PC-9 (cell line): ENCODE measurements at regions not wholly inside any gene's neighbourhood (a gene's known extent, or its start where the extent isn't known, plus 50 kb on each side); places are given as distances from the start of the nearest gene placed in this dataset.

ENCODE experiments used
- EZH2 ChIP-seq: fragments of 200-600 bp; sonication (generic); IDR thresholded peaks from 2 replicates; pipeline ENCODE4 v1.8.0; 2017; ENCODE audit warnings: antibody characterized with exemption, low read depth
- TF ChIP-seq, protein P1 (sequence below): fragments of 200-600 bp; sonication (generic); conservative IDR thresholded peaks from 2 replicates; pipeline ENCODE4 v1.6.1; 2017; ENCODE audit warnings: mixed run types, antibody characterized with exemption, mild to moderate bottlenecking, moderate library complexity

DNA sequence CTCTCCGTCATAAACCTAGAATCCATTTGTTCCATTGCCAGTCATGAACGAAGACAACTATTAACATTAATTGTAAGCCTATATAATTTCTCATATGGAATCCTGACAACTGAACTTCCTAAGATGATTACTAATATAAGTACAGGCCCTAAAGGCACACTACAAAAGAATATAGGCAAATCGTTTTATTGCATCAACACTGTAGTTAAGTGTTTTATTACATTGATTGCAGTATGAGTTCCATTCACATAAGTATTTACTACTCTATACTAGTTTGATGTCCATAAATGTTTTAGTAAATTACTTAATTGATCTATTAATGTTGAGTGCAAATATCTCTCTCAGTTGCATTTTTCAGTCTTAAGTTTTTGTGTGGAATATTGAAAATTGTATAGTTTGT lies 113.1 kb upstream of the SEMA3C start:
- TF ChIP-seq, protein P1, sequence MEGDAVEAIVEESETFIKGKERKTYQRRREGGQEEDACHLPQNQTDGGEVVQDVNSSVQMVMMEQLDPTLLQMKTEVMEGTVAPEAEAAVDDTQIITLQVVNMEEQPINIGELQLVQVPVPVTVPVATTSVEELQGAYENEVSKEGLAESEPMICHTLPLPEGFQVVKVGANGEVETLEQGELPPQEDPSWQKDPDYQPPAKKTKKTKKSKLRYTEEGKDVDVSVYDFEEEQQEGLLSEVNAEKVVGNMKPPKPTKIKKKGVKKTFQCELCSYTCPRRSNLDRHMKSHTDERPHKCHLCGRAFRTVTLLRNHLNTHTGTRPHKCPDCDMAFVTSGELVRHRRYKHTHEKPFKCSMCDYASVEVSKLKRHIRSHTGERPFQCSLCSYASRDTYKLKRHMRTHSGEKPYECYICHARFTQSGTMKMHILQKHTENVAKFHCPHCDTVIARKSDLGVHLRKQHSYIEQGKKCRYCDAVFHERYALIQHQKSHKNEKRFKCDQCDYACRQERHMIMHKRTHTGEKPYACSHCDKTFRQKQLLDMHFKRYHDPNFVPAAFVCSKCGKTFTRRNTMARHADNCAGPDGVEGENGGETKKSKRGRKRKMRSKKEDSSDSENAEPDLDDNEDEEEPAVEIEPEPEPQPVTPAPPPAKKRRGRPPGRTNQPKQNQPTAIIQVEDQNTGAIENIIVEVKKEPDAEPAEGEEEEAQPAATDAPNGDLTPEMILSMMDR, result no peak
- TF ChIP-seq EZH2, result no peak
